ENCODE measurements at regions not wholly inside any gene's neighbourhood (a gene's known extent, or its start where the extent isn't known, plus 50 kb on each side); places are given as distances from the start of the nearest gene placed in this dataset.

DNA sequence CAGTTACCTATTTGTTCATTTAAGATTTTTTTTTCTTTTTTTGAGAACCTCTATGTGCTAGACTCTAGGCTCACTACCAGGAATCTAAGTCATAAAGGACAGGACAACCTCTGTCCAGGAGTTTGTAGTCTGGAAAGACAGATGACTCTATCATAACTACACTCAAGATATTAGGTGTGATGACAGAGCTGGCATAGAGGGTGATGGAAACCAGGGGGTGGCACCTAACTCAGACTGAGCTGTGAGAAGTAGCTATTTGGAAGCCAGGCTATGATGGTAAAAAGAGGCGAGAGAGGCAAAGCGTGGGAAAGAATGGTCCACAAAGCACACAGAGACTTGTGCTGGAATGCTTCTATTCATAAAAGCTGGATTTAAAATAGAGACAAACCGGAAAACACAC is 372.3 kb downstream of the SEC14L1 start:
- Histone ChIP-seq H3K36me3 (ENCODE audit: control insufficient read depth, insufficient read depth, low read length) (no peaks in the 10 kb centered on the region), H3K4me1 (ENCODE audit: control insufficient read depth, insufficient read depth, low read length, poor library complexity, severe bottlenecking) (no peaks in the 10 kb centered on the region), H3K9me3 (ENCODE audit: control insufficient read depth in 2 of 2, low read length in 2 of 2) (peaks cover 10 to 12% of the 10 kb centered on the region in 2 experiments), H3K27me3 (ENCODE audit: control insufficient read depth, insufficient read depth, low read length) (no peaks in the 10 kb centered on the region), H3K27ac (ENCODE audit: insufficient read depth, low read length, poor library complexity, severe bottlenecking) (no peak overlapping the region), H3K4me3 (ENCODE audit: low read depth, low read length) (no peak overlapping the region)
- peaks cover 0 to 11% (median 4%) of the 10 kb centered on the region in 4 donors for H3K4me1 Mint-ChIP-seq
- no peak overlapping the region for H3K27ac Mint-ChIP-seq
- no peak overlapping the region for H3K4me3 Mint-ChIP-seq
- H3K27me3 Mint-ChIP-seq, result peaks cover 4% of the 10 kb centered on the region
- no peak for ATAC-seq (ENCODE audit: low read depth in 2 of 2)
- peaks cover 5% of the 10 kb centered on the region for H3K36me3 Mint-ChIP-seq
- DNase-seq, result no peak
- peaks cover 0 to 13% (median 5%) of the 10 kb centered on the region in 7 donors for H3K9me3 Mint-ChIP-seq

DNA sequence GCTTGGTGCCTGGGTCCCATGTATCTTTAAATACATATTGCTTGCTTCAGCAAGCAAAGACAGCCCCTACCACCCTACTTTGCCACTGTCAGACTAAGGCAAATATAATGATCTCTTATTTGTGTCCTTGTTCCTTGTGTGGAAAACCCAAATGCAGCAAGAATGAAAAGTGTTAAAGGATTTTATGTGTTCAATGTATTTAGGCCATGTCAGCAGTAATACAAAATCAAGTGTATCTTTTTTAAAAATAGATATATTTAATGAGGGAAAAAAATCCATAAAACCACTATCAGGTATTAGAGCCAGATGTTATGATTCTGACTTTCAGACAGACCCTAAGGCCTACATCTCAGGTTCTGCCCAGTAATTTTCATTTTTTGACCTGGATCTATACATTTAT is 374.5 kb downstream of the SEC14L1 start:
- peaks cover 0 to 11% (median 4%) of the 10 kb centered on the region in 4 donors for H3K4me1 Mint-ChIP-seq
- peaks cover 10 to 12% of the 10 kb centered on the region in 2 experiments for H3K9me3 ChIP-seq (ENCODE audit: control insufficient read depth in 2 of 2, low read length in 2 of 2)
- H3K27me3 ChIP-seq (ENCODE audit: control insufficient read depth, insufficient read depth, low read length), result no peaks in the 10 kb centered on the region
- no peak overlapping the region for H3K27ac ChIP-seq (ENCODE audit: insufficient read depth, low read length, poor library complexity, severe bottlenecking)
- H3K27ac Mint-ChIP-seq, result no peak overlapping the region
- H3K9me3 Mint-ChIP-seq, result peaks cover 0 to 13% (median 5%) of the 10 kb centered on the region in 7 donors
- no peaks in the 10 kb centered on the region for H3K4me1 ChIP-seq (ENCODE audit: control insufficient read depth, insufficient read depth, low read length, poor library complexity, severe bottlenecking)
- peaks cover 5% of the 10 kb centered on the region for H3K36me3 Mint-ChIP-seq
- ATAC-seq (ENCODE audit: low read depth in 2 of 2), result no peak
- no peak overlapping the region for H3K4me3 ChIP-seq (ENCODE audit: low read depth, low read length)
- no peak for DNase-seq
- peaks cover 8% of the 10 kb centered on the region for H3K27me3 Mint-ChIP-seq
- H3K4me3 Mint-ChIP-seq, result no peak overlapping the region
- H3K36me3 ChIP-seq (ENCODE audit: control insufficient read depth, insufficient read depth, low read length), result no peaks in the 10 kb centered on the region

DNA sequence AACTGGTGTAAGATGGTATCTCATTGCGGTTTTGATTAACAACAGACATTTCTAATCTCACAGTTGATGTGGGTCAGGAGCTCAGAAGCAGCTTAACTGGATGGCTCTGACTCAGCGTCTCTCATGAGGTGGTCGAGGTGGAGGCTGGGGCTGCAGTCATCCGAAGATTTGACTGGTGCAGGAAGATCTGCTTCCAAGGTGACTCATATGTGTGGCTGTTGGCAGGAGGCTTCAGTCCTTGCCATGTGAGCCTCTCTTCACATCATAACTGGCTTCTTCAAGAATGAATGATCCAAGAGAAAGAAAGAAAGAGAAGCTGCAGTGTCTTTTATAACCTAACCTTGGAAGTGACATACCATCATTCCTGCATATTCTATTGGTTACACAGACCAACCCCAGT is 376.1 kb downstream of the SEC14L1 start:
- H3K27ac ChIP-seq (ENCODE audit: insufficient read depth, low read length, poor library complexity, severe bottlenecking), result no peak overlapping the region
- Mint-ChIP-seq H3K27ac (peak overlapping the region in 1 of 3 donors; percentile 76), H3K4me1 (peaks cover 0 to 9% (median 1%) of the 10 kb centered on the region in 4 donors), H3K36me3 (peaks cover 5% of the 10 kb centered on the region), H3K9me3 (peaks cover 0 to 2% (median under 1%) of the 10 kb centered on the region in 7 donors), H3K4me3 (no peak overlapping the region), H3K27me3 (peaks cover 8% of the 10 kb centered on the region)
- H3K27me3 ChIP-seq (ENCODE audit: control insufficient read depth, insufficient read depth, low read length), result no peaks in the 10 kb centered on the region
- H3K4me3 ChIP-seq (ENCODE audit: low read depth, low read length), result no peak overlapping the region
- peaks cover 2 to 3% of the 10 kb centered on the region in 2 experiments for H3K9me3 ChIP-seq (ENCODE audit: control insufficient read depth in 2 of 2, low read length in 2 of 2)
- no peaks in the 10 kb centered on the region for H3K36me3 ChIP-seq (ENCODE audit: control insufficient read depth, insufficient read depth, low read length)
- no peak for DNase-seq
- no peaks in the 10 kb centered on the region for H3K4me1 ChIP-seq (ENCODE audit: control insufficient read depth, insufficient read depth, low read length, poor library complexity, severe bottlenecking)
- ATAC-seq (ENCODE audit: low read depth in 2 of 2), result peak; percentile 57 to 58

DNA sequence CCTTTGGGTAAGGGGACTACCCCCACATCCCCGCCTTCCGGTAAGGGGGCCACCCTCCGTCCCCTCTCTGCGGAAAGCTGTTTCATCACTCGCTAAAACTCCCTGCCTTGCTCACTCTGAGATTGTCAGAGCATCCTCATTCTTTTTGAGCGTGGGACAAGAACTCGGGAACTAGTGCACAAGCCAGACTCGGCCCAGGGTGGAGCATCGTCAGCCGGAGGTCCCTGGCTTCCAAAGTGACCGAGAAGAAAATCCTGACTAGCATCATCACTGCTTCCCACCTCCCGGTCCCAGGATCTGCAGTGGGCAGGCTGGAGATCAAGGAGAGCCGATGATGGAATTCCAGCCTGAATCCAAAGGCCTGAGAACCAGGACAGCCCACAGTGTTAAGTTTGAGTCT is 380.3 kb downstream of the SEC14L1 start:
- Histone ChIP-seq H3K27me3 (ENCODE audit: control insufficient read depth, insufficient read depth, low read length) (no peaks in the 10 kb centered on the region), H3K9me3 (ENCODE audit: control insufficient read depth in 2 of 2, low read length in 2 of 2) (no peaks in the 10 kb centered on the region), H3K4me3 (ENCODE audit: low read depth, low read length) (no peak overlapping the region), H3K27ac (ENCODE audit: insufficient read depth, low read length, poor library complexity, severe bottlenecking) (no peak overlapping the region), H3K36me3 (ENCODE audit: control insufficient read depth, insufficient read depth, low read length) (no peaks in the 10 kb centered on the region), H3K4me1 (ENCODE audit: control insufficient read depth, insufficient read depth, low read length, poor library complexity, severe bottlenecking) (no peaks in the 10 kb centered on the region)
- H3K9me3 Mint-ChIP-seq, result no peaks in the 10 kb centered on the region
- no peak for DNase-seq
- H3K27ac Mint-ChIP-seq, result no peak overlapping the region
- peaks cover 0 to 6% (median 0%) of the 10 kb centered on the region in 4 donors for H3K4me1 Mint-ChIP-seq
- H3K27me3 Mint-ChIP-seq, result peaks cover 4% of the 10 kb centered on the region
- ATAC-seq (ENCODE audit: low read depth in 2 of 2), result no peak
- no peaks in the 10 kb centered on the region for H3K36me3 Mint-ChIP-seq
- no peak overlapping the region for H3K4me3 Mint-ChIP-seq

DNA sequence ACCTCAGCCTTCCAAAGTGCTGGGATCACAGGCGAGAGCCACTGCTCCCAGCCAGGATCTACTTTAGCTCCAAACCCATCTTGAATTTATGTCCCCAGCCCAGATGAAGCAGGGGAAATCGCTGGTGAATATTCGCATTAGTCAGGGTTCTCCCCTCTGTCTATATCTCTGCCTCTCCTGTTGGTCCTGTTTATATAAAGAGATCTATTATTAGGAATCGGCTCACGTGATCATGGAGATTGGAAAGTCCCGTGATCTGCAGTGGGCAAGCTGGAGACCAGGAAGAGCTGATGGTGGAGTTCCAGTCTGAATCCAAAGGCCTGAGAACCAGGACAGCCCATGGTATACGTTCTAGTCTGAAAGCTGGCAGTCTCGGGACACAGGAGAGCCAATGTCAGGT is 382.8 kb downstream of the SEC14L1 start:
- ATAC-seq (ENCODE audit: low read depth in 2 of 2) (no peak), DNase-seq (no peak)
- H3K36me3 ChIP-seq (ENCODE audit: control insufficient read depth, insufficient read depth, low read length), result no peaks in the 10 kb centered on the region
- Mint-ChIP-seq H3K36me3 (no peaks in the 10 kb centered on the region), H3K4me1 (peaks cover 0 to 2% (median 0%) of the 10 kb centered on the region in 4 donors), H3K27me3 (peaks cover 15% of the 10 kb centered on the region), H3K4me3 (no peak overlapping the region), H3K9me3 (no peaks in the 10 kb centered on the region), H3K27ac (no peak overlapping the region)
- peaks cover 1% of the 10 kb centered on the region for H3K4me1 ChIP-seq (ENCODE audit: control insufficient read depth, insufficient read depth, low read length, poor library complexity, severe bottlenecking)
- H3K27me3 ChIP-seq (ENCODE audit: control insufficient read depth, insufficient read depth, low read length), result no peaks in the 10 kb centered on the region
- H3K4me3 ChIP-seq (ENCODE audit: low read depth, low read length), result no peak overlapping the region
- H3K9me3 ChIP-seq (ENCODE audit: control insufficient read depth in 2 of 2, low read length in 2 of 2), result no peaks in the 10 kb centered on the region
- H3K27ac ChIP-seq (ENCODE audit: insufficient read depth, low read length, poor library complexity, severe bottlenecking), result no peak overlapping the region

DNA sequence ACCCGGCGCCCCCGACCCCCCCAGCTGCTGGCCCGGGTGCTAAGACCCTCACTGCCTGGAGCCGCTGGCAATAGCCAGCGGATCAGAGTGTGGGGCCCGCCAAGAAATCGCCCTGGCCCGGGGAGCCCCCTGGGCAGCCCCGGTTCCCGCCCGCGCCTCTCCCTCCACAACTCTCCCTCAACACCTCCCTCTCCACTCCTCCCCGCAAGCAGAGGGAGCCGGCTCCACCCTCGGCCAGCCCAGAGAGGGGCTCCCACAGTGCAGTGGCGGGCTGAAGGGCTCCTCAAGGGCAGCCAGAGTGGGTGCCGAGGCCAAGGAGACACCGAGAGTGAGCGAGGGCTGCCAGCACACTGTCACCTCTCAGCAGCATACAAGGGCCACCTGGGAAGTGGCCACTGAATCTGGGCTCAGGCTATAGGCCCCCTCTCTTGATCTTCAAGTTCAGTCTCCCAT is 385.5 kb downstream of the SEC14L1 start:
- Histone ChIP-seq H3K9me3 (ENCODE audit: control insufficient read depth in 2 of 2, low read length in 2 of 2) (no peaks in the 10 kb centered on the region), H3K27ac (ENCODE audit: insufficient read depth, low read length, poor library complexity, severe bottlenecking) (no peak overlapping the region), H3K27me3 (ENCODE audit: control insufficient read depth, insufficient read depth, low read length) (no peaks in the 10 kb centered on the region), H3K4me1 (ENCODE audit: control insufficient read depth, insufficient read depth, low read length, poor library complexity, severe bottlenecking) (peaks cover 8% of the 10 kb centered on the region), H3K36me3 (ENCODE audit: control insufficient read depth, insufficient read depth, low read length) (no peaks in the 10 kb centered on the region), H3K4me3 (ENCODE audit: low read depth, low read length) (no peak overlapping the region)
- no peak overlapping the region for H3K4me3 Mint-ChIP-seq
- H3K36me3 Mint-ChIP-seq, result no peaks in the 10 kb centered on the region
- peaks cover 28% of the 10 kb centered on the region for H3K27me3 Mint-ChIP-seq
- DNase-seq, result no peak
- peaks cover 0 to 5% (median 2%) of the 10 kb centered on the region in 4 donors for H3K4me1 Mint-ChIP-seq
- no peak for ATAC-seq (ENCODE audit: low read depth in 2 of 2)
- peaks cover 0 to 1% (median 0%) of the 10 kb centered on the region in 7 donors for H3K9me3 Mint-ChIP-seq
- no peak overlapping the region for H3K27ac Mint-ChIP-seq

DNA sequence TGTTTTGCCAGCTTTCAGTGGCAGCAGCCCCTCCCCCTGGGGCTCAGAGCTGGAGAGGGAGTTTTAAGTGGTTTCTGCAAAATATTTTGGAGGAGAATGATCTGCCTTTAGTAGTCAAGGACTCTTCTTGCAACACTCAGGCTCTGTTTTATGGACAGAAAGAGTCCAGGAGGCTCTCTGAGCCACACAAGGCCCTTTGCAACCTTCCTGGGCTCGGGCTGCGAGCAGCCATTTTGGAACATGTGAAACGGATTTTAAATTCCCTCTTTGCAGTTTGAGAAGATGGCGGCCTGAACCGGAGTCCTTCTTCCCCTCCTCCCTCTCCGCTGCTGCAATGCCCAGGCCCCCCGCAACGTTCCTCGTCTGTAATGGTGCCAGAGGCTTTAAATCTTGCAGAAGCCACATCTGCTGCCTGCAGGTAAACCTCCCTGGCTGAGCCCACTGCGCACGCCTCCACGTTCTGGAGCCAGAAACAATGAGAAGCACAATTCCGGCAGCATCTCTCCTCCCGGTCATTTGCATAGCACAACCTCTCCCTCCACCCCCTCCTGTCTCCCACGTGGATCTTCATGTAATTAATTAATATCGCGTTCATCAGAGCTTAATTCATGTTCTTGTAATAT is 386.1 kb downstream of the SEC14L1 start:
- DNase-seq, result no peak
- no peak for ATAC-seq (ENCODE audit: low read depth in 2 of 2)
- Histone ChIP-seq H3K36me3 (ENCODE audit: control insufficient read depth, insufficient read depth, low read length) (no peaks in the 10 kb centered on the region), H3K9me3 (ENCODE audit: control insufficient read depth in 2 of 2, low read length in 2 of 2) (no peaks in the 10 kb centered on the region), H3K4me1 (ENCODE audit: control insufficient read depth, insufficient read depth, low read length, poor library complexity, severe bottlenecking) (peaks cover 8% of the 10 kb centered on the region), H3K27ac (ENCODE audit: insufficient read depth, low read length, poor library complexity, severe bottlenecking) (no peak overlapping the region), H3K4me3 (ENCODE audit: low read depth, low read length) (no peak overlapping the region), H3K27me3 (ENCODE audit: control insufficient read depth, insufficient read depth, low read length) (no peaks in the 10 kb centered on the region)
- Mint-ChIP-seq H3K36me3 (no peaks in the 10 kb centered on the region), H3K27me3 (peaks cover 28% of the 10 kb centered on the region), H3K27ac (no peak overlapping the region), H3K4me1 (peaks cover 0 to 5% (median 2%) of the 10 kb centered on the region in 4 donors), H3K9me3 (peaks cover 0 to 1% (median 0%) of the 10 kb centered on the region in 7 donors), H3K4me3 (no peak overlapping the region)

DNA sequence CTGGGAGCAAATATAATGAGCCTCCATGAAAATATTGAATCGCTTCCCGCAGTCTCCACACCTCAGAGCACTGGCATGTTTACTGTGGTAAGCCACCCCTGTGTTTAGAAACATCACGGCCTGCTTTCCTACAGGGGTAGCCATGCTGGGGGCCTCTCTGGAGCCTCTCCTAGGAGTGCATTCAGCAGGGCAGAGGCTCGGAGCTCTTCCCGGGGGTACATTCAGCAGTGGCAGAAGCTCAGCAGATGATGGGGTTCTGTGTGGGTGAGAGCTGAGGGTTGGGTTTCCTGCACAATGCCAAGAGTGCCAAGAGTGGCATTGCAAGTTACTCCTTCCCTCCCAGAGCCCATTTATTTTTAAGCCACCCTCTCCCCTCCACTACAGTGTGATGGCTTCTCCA is 386.6 kb downstream of the SEC14L1 start:
- Mint-ChIP-seq H3K4me3 (no peak overlapping the region), H3K9me3 (peaks cover 0 to 1% (median 0%) of the 10 kb centered on the region in 7 donors), H3K27me3 (peaks cover 28% of the 10 kb centered on the region), H3K36me3 (no peaks in the 10 kb centered on the region), H3K4me1 (peaks cover 0 to 5% (median 2%) of the 10 kb centered on the region in 4 donors), H3K27ac (no peak overlapping the region)
- no peak overlapping the region for H3K27ac ChIP-seq (ENCODE audit: insufficient read depth, low read length, poor library complexity, severe bottlenecking)
- ATAC-seq (ENCODE audit: low read depth in 2 of 2) (no peak), DNase-seq (no peak)
- H3K9me3 ChIP-seq (ENCODE audit: control insufficient read depth in 2 of 2, low read length in 2 of 2), result no peaks in the 10 kb centered on the region
- peaks cover 8% of the 10 kb centered on the region for H3K4me1 ChIP-seq (ENCODE audit: control insufficient read depth, insufficient read depth, low read length, poor library complexity, severe bottlenecking)
- H3K36me3 ChIP-seq (ENCODE audit: control insufficient read depth, insufficient read depth, low read length), result no peaks in the 10 kb centered on the region
- H3K4me3 ChIP-seq (ENCODE audit: low read depth, low read length), result no peak overlapping the region
- H3K27me3 ChIP-seq (ENCODE audit: control insufficient read depth, insufficient read depth, low read length), result no peaks in the 10 kb centered on the region
